HEK293 (cell line): ENCODE measurements at regions not wholly inside any gene's neighbourhood (a gene's known extent, or its start where the extent isn't known, plus 50 kb on each side); places are given as distances from the start of the nearest gene placed in this dataset.

Experiments
- CTCF ChIA-PET: fragments of 350-600 bp; formaldehyde crosslinking; extraction: SDS; loops from one replicate; lab custom pipeline; 2021; ENCODE audit warnings: antibody characterized with exemption; lab: Yijun Ruan, JAX
- POLR2A ChIA-PET: fragments of 300-600 bp; formaldehyde crosslinking; extraction: SDS; loops from one replicate; lab custom pipeline; 2020; ENCODE audit warnings: antibody characterized with exemption, inconsistent platforms; lab: Yijun Ruan, JAX
- H3K27ac ChIP-seq: fragments of 200-500 bp; sonication (Bioruptor generic); 2 replicates; pipeline ENCODE4 v1.5.1; 2014; ENCODE audit warnings: low read depth, low read length, control low read depth, inconsistent platforms; ENCODE audit errors: extremely low read depth
- H3K36me3 ChIP-seq, 2 experiments: fragments of 200-500 bp in 1 of 2; sonication (Bioruptor generic) in 1 of 2; 1 replicate in 1 of 2; 2 replicates in 1 of 2; pipeline ENCODE4 v1.5.1; 2014 to 2017; ENCODE audit warnings: inconsistent platforms in 2 of 2, low read length in 2 of 2; ENCODE audit not compliant: control insufficient read depth in 2 of 2, insufficient read depth in 1 of 2
- H3K4me1 ChIP-seq: fragments of 200-500 bp; sonication (Bioruptor generic); 2 replicates; pipeline ENCODE4 v1.5.1; 2014; ENCODE audit warnings: mild to moderate bottlenecking, low read length, inconsistent platforms; ENCODE audit not compliant: control insufficient read depth, insufficient read depth
- H3K4me3 ChIP-seq: 2 replicates; pipeline ENCODE4 v1.5.1; 2011; ENCODE audit warnings: low read depth, mild to moderate bottlenecking, control low read depth, low read length, moderate library complexity
- H3K9me3 ChIP-seq: fragments of 200-500 bp; sonication (Bioruptor generic); 2 replicates; pipeline ENCODE4 v1.5.1; 2014; ENCODE audit warnings: low read depth, low read length, inconsistent platforms; ENCODE audit not compliant: control insufficient read depth, insufficient read depth
- GLI4 ChIP-seq: fragments of 450-650 bp; formaldehyde crosslinking; IDR thresholded peaks from 2 replicates; pipeline ENCODE4 v1.5.1; 2016; ENCODE audit warnings: missing biosample characterization, missing genetic modification characterization
- KLF1 ChIP-seq: fragments of 450-650 bp; formaldehyde crosslinking; IDR thresholded peaks from 2 replicates; pipeline ENCODE4 v1.5.1; 2016; ENCODE audit warnings: missing biosample characterization, missing genetic modification characterization
- SCRT1 ChIP-seq: fragments of 450-650 bp; formaldehyde crosslinking; IDR thresholded peaks from 2 replicates; pipeline ENCODE4 v1.5.1; 2016; ENCODE audit warnings: missing biosample characterization, missing genetic modification characterization, borderline replicate concordance
- SP3 ChIP-seq: fragments of 450-650 bp; formaldehyde crosslinking; IDR thresholded peaks from 2 replicates; pipeline ENCODE4 v1.5.1; 2016; ENCODE audit warnings: missing biosample characterization, missing genetic modification characterization
- YY1 ChIP-seq: fragments of 450-650 bp; formaldehyde crosslinking; IDR thresholded peaks from 2 replicates; pipeline ENCODE4 v1.5.1; 2018; ENCODE audit warnings: missing biosample characterization, missing genetic modification characterization
- ZBTB48 ChIP-seq: fragments of 450-650 bp; formaldehyde crosslinking; IDR thresholded peaks from 2 replicates; pipeline ENCODE4 v1.5.1; 2016; ENCODE audit warnings: missing biosample characterization, missing genetic modification characterization
- ZIC2 ChIP-seq: fragments of 450-650 bp; formaldehyde crosslinking; IDR thresholded peaks from 2 replicates; pipeline ENCODE4 v1.5.1; 2016; ENCODE audit warnings: missing biosample characterization, missing genetic modification characterization
- ZNF174 ChIP-seq: fragments of 450-650 bp; formaldehyde crosslinking; IDR thresholded peaks from 2 replicates; pipeline ENCODE4 v1.5.0; 2017; ENCODE audit warnings: missing biosample characterization, mild to moderate bottlenecking, missing genetic modification characterization
- ZNF211 ChIP-seq: fragments of 450-650 bp; formaldehyde crosslinking; IDR thresholded peaks from 2 replicates; pipeline ENCODE4 v1.5.1; 2016; ENCODE audit warnings: low read depth, missing biosample characterization, missing genetic modification characterization
- ZNF24 ChIP-seq: fragments of 450-650 bp; formaldehyde crosslinking; IDR thresholded peaks from 2 replicates; pipeline ENCODE4 v1.5.1; 2016; ENCODE audit warnings: missing biosample characterization, missing genetic modification characterization
- ZNF350 ChIP-seq: fragments of 450-650 bp; formaldehyde crosslinking; IDR thresholded peaks from 2 replicates; pipeline ENCODE4 v1.5.0; 2017; ENCODE audit warnings: missing biosample characterization, mild to moderate bottlenecking, missing genetic modification characterization
- ZNF48 ChIP-seq: fragments of 450-650 bp; formaldehyde crosslinking; IDR thresholded peaks from 2 replicates; pipeline ENCODE4 v1.5.1; 2016; ENCODE audit warnings: missing biosample characterization, missing genetic modification characterization
- ZNF654 ChIP-seq: fragments of 450-650 bp; formaldehyde crosslinking; IDR thresholded peaks from 2 replicates; pipeline ENCODE4 v1.5.1; 2016; ENCODE audit warnings: low read depth, missing biosample characterization, missing genetic modification characterization
- ZNF660 ChIP-seq: fragments of 450-650 bp; IDR thresholded peaks from 2 replicates; pipeline ENCODE4 v1.5.1; 2018; ENCODE audit warnings: missing biosample characterization, mild to moderate bottlenecking, missing genetic modification characterization
- ZNF670 ChIP-seq: fragments of 450-650 bp; formaldehyde crosslinking; IDR thresholded peaks from 2 replicates; pipeline ENCODE4 v1.5.1; 2016; ENCODE audit warnings: missing biosample characterization, missing genetic modification characterization, low read depth
- ZNF692 ChIP-seq: fragments of 450-650 bp; formaldehyde crosslinking; IDR thresholded peaks from 2 replicates; pipeline ENCODE4 v1.5.1; 2016; ENCODE audit warnings: missing biosample characterization, missing genetic modification characterization
- ZNF704 ChIP-seq: fragments of 450-650 bp; formaldehyde crosslinking; IDR thresholded peaks from 2 replicates; pipeline ENCODE4 v1.5.1; 2016; ENCODE audit warnings: missing biosample characterization, missing genetic modification characterization
- ZNF76 ChIP-seq: fragments of 450-650 bp; formaldehyde crosslinking; IDR thresholded peaks from 2 replicates; pipeline ENCODE4; 2016; ENCODE audit warnings: low read depth, missing biosample characterization, missing genetic modification characterization, borderline replicate concordance
- ZNF830 ChIP-seq: fragments of 450-650 bp; IDR thresholded peaks from 2 replicates; pipeline ENCODE4 v1.5.0; 2018; ENCODE audit warnings: missing biosample characterization, missing genetic modification characterization, low read depth, mild to moderate bottlenecking, moderate library complexity
- ZSCAN30 ChIP-seq: fragments of 450-650 bp; IDR thresholded peaks from 2 replicates; pipeline ENCODE4 v1.5.1; 2018; ENCODE audit warnings: missing biosample characterization, mild to moderate bottlenecking, missing genetic modification characterization, moderate library complexity
- TF ChIP-seq, protein P1 (sequence below): fragments of 450-650 bp; formaldehyde crosslinking; IDR thresholded peaks from 2 replicates; pipeline ENCODE4 v1.5.1; 2016; ENCODE audit warnings: missing biosample characterization, missing genetic modification characterization
- TF ChIP-seq, protein P2 (sequence below): fragments of 450-650 bp; formaldehyde crosslinking; IDR thresholded peaks from 2 replicates; pipeline ENCODE4 v1.5.1; 2017; ENCODE audit warnings: missing biosample characterization, mild to moderate bottlenecking, missing genetic modification characterization, moderate library complexity
- TF ChIP-seq, protein P3 (sequence below): fragments of 450-650 bp; formaldehyde crosslinking; IDR thresholded peaks from 2 replicates; pipeline ENCODE4; 2016; ENCODE audit warnings: missing biosample characterization, missing genetic modification characterization
- TF ChIP-seq, protein P4 (sequence below): fragments of 450-650 bp; formaldehyde crosslinking; IDR thresholded peaks from 2 replicates; pipeline ENCODE4 v1.5.1; 2016; ENCODE audit warnings: missing biosample characterization, missing genetic modification characterization

- Histone ChIP-seq H3K36me3 (no peaks in the 10 kb centered on the region), H3K27ac (no peak overlapping the region), H3K4me1 (no peaks in the 10 kb centered on the region), H3K9me3 (no peaks in the 10 kb centered on the region), H3K4me3 (no peak overlapping the region)
- TF ChIP-seq ZNF350 (tag by site-specific recombination) (no peak), ZNF24 (tag by site-specific recombination) (no peak), ZIC2 (tag by site-specific recombination) (peak; percentile 27; the same call in 1 of the 2 replicates), ZNF830 (tag by site-specific recombination) (no peak), ZNF692 (tag by site-specific recombination) (no peak), ZSCAN30 (tag by site-specific recombination) (no peak), GLI4 (no peak)
- TF ChIP-seq, protein P1, sequence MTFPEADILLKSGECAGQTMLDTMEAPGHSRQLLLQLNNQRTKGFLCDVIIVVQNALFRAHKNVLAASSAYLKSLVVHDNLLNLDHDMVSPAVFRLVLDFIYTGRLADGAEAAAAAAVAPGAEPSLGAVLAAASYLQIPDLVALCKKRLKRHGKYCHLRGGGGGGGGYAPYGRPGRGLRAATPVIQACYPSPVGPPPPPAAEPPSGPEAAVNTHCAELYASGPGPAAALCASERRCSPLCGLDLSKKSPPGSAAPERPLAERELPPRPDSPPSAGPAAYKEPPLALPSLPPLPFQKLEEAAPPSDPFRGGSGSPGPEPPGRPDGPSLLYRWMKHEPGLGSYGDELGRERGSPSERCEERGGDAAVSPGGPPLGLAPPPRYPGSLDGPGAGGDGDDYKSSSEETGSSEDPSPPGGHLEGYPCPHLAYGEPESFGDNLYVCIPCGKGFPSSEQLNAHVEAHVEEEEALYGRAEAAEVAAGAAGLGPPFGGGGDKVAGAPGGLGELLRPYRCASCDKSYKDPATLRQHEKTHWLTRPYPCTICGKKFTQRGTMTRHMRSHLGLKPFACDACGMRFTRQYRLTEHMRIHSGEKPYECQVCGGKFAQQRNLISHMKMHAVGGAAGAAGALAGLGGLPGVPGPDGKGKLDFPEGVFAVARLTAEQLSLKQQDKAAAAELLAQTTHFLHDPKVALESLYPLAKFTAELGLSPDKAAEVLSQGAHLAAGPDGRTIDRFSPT (tag by site-specific recombination): no peak
- CTCF ChIA-PET: no interaction called here
- POLR2A ChIA-PET: no interaction called here
These were observed 91.1 kb upstream of the RGMA start for GRCh38 chr15:93180128-93180527.

GRCh38 chr15:93179700-93180102 lies 90.7 kb upstream of the RGMA start:
- no peak overlapping the region for H3K27ac ChIP-seq
- ChIA-PET POLR2A (no interaction called here), CTCF (interaction anchor here (0.9 kb wide), 1 partner anchor 15 kb away, joined by 4 read pairs; no protein-coding TSS in a partner anchor)
- no peaks in the 10 kb centered on the region for H3K36me3 ChIP-seq
- no peaks in the 10 kb centered on the region for H3K9me3 ChIP-seq
- no peak overlapping the region for H3K4me3 ChIP-seq
- no peaks in the 10 kb centered on the region for H3K4me1 ChIP-seq
- TF ChIP-seq, protein P2, sequence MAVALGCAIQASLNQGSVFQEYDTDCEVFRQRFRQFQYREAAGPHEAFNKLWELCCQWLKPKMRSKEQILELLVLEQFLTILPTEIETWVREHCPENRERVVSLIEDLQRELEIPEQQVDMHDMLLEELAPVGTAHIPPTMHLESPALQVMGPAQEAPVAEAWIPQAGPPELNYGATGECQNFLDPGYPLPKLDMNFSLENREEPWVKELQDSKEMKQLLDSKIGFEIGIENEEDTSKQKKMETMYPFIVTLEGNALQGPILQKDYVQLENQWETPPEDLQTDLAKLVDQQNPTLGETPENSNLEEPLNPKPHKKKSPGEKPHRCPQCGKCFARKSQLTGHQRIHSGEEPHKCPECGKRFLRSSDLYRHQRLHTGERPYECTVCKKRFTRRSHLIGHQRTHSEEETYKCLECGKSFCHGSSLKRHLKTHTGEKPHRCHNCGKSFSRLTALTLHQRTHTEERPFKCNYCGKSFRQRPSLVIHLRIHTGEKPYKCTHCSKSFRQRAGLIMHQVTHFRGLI (tag by site-specific recombination): no peak
- TF ChIP-seq, protein P3, sequence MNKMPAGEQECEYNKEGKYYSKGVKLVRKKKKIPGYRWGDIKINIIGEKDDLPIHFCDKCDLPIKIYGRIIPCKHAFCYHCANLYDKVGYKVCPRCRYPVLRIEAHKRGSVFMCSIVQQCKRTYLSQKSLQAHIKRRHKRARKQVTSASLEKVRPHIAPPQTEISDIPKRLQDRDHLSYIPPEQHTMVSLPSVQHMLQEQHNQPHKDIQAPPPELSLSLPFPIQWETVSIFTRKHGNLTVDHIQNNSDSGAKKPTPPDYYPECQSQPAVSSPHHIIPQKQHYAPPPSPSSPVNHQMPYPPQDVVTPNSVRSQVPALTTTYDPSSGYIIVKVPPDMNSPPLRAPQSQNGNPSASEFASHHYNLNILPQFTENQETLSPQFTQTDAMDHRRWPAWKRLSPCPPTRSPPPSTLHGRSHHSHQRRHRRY (tag by site-specific recombination): no peak
- TF ChIP-seq ZNF48 (tag by site-specific recombination): no peak

- ChIA-PET CTCF (interaction anchor here (0.9 kb wide), 1 partner anchor 14 kb away, joined by 4 read pairs; no protein-coding TSS in a partner anchor), POLR2A (no interaction called here)
- Histone ChIP-seq H3K4me1 (no peaks in the 10 kb centered on the region), H3K36me3 (no peaks in the 10 kb centered on the region), H3K27ac (no peak overlapping the region), H3K4me3 (no peak overlapping the region), H3K9me3 (no peaks in the 10 kb centered on the region)
- no peak for TF ChIP-seq SCRT1 (tag by site-specific recombination)
- no peak for TF ChIP-seq SP3 (tag by site-specific recombination)
- no peak for TF ChIP-seq ZNF76 (tag by site-specific recombination)
- TF ChIP-seq YY1: no peak
- TF ChIP-seq, protein P4, sequence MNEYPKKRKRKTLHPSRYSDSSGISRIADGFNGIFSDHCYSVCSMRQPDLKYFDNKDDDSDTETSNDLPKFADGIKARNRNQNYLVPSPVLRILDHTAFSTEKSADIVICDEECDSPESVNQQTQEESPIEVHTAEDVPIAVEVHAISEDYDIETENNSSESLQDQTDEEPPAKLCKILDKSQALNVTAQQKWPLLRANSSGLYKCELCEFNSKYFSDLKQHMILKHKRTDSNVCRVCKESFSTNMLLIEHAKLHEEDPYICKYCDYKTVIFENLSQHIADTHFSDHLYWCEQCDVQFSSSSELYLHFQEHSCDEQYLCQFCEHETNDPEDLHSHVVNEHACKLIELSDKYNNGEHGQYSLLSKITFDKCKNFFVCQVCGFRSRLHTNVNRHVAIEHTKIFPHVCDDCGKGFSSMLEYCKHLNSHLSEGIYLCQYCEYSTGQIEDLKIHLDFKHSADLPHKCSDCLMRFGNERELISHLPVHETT (tag by site-specific recombination): no peak
- no peak for TF ChIP-seq ZNF670 (tag by site-specific recombination)
- TF ChIP-seq ZNF654 (tag by site-specific recombination): no peak
- no peak for TF ChIP-seq ZNF660 (tag by site-specific recombination)
- no peak for TF ChIP-seq KLF1
- no peak for TF ChIP-seq ZNF704 (tag by site-specific recombination)
- no peak for TF ChIP-seq ZNF211 (tag by site-specific recombination)
- TF ChIP-seq ZNF24 (tag by site-specific recombination): no peak
- TF ChIP-seq ZBTB48 (tag by site-specific recombination): no peak
- TF ChIP-seq ZNF174 (tag by site-specific recombination): no peak
These were observed 90.1 kb upstream of the RGMA start for GRCh38 chr15:93179072-93179471.
